GM19395 (cell line): ENCODE measurements at regions not wholly inside any gene's neighbourhood (a gene's known extent, or its start where the extent isn't known, plus 50 kb on each side); places are given as distances from the start of the nearest gene placed in this dataset.
"Not testable (repeated sequence)": the region's sequence is repeated elsewhere in the genome, so short reads cannot be mapped to it uniquely, and the experiment has no call there.

Experiments
- ATAC-seq: cut with Tn5 transposase; IDR thresholded peaks from one replicate; pipeline ENCODE4 v1.9.1; 2021; ENCODE audit warnings: mild to moderate bottlenecking, moderate library complexity; ENCODE audit not compliant: unreplicated experiment

- no peak for ATAC-seq
Observed at GRCh38 chr18:25516747-25517498, 165.0 kb upstream of the ZNF521 start.

GRCh38 chr18:25516121-25516520 lies 164.2 kb upstream of the ZNF521 start:
- ATAC-seq = no peak

GRCh38 chr18:25510096-25510495 lies 158.1 kb upstream of the ZNF521 start:
- ATAC-seq = no peak

GRCh38 chr18:25503567-25504081 lies 151.7 kb upstream of the ZNF521 start:
- ATAC-seq = no peak

GRCh38 chr18:25497151-25497794 lies 145.3 kb upstream of the ZNF521 start:
- ATAC-seq = no peak

GRCh38 chr18:25496544-25496943 lies 144.6 kb upstream of the ZNF521 start:
- no peak for ATAC-seq

GRCh38 chr18:25495606-25496005 lies 143.6 kb upstream of the ZNF521 start:
- ATAC-seq = no peak

GRCh38 chr18:25494888-25495287 lies 142.9 kb upstream of the ZNF521 start:
- no peak for ATAC-seq

- no peak for ATAC-seq
Observed at GRCh38 chr18:25493401-25493800, 141.4 kb upstream of the ZNF521 start.

GRCh38 chr18:25490316-25490715 lies 138.3 kb upstream of the ZNF521 start:
- no peak for ATAC-seq

GRCh38 chr18:25473008-25473407 lies 121.0 kb upstream of the ZNF521 start:
- ATAC-seq = no peak

GRCh38 chr18:25470756-25471524 lies 119.0 kb upstream of the ZNF521 start:
- ATAC-seq = not testable (repeated sequence)

GRCh38 chr18:25470062-25470461 lies 118.1 kb upstream of the ZNF521 start:
- ATAC-seq = no peak

- ATAC-seq = no peak
Observed at GRCh38 chr18:25469489-25469888, 117.5 kb upstream of the ZNF521 start.

GRCh38 chr18:25467226-25467987 lies 115.4 kb upstream of the ZNF521 start:
- ATAC-seq = no peak

- no peak for ATAC-seq
Observed at GRCh38 chr18:25465152-25465732, 113.3 kb upstream of the ZNF521 start.

- ATAC-seq = no peak
Observed at GRCh38 chr18:25464227-25464626, 112.3 kb upstream of the ZNF521 start.

- ATAC-seq = no peak
Observed at GRCh38 chr18:25463726-25464125, 111.8 kb upstream of the ZNF521 start.

GRCh38 chr18:25459814-25460213 lies 107.8 kb upstream of the ZNF521 start:
- no peak for ATAC-seq

- ATAC-seq = no peak
Observed at GRCh38 chr18:25457601-25458000, 105.6 kb upstream of the ZNF521 start.
